ENCODE measurements at regions not wholly inside any gene's neighbourhood (a gene's known extent, or its start where the extent isn't known, plus 50 kb on each side); places are given as distances from the start of the nearest gene placed in this dataset.

DNA sequence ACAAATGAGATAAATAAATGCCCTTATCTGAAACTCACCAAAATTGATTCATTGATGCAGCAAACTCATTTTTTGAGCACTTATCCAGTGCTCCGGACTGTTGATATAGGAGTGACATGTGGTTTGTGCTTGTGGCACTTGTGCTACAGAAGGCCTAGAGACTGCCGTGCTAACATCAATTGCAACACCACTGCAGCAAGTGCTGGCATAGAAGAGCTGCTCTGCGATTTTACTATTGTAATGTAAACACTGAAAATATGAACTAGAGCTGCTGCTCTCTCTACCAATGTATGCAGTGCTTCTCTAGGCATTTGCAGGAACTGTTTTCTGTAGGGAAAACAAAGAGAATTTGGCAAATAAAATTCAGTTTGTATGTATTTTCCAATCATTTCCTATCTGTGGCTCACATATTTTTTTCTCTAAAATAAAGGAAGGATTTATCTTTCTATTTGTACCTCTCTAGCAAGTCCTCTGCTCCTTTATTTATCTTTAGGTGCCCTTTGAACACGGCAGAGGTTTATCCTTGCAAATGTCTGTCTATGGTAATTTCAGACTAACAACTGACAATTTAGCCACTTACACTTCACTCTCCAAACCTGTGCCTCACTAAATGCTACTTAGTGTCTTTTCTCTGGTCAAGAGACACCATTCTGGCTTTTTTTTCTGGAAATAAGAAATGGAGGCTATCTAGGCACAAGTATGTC is 409.5 kb upstream of the ADGRL2 start:
- Histone ChIP-seq H2BK5ac (ENCODE audit: low read depth, low read length) (no peak overlapping the region), H3K4me2 (ENCODE audit: insufficient read depth in 1 of 2, low read depth in 2 of 2, low read length in 2 of 2) (no peak overlapping the region), H3K27me3 (replicated peaks in 1 of 4; ENCODE audit: control insufficient read depth in 3 of 4, extremely low read depth in 1 of 4, insufficient read depth in 3 of 4, low read length in 3 of 4) (no peaks in the 10 kb centered on the region), H3K14ac (ENCODE audit: insufficient read length) (no peak overlapping the region), H2BK120ac (replicated peaks; ENCODE audit: low read depth, low read length) (no peak overlapping the region), H2BK12ac (ENCODE audit: low read depth, low read length) (no peak overlapping the region), H4K91ac (replicated peaks; ENCODE audit: insufficient read length, low read length) (no peak overlapping the region), H3K36me3 (ENCODE audit: control insufficient read depth in 2 of 4, insufficient read depth in 4 of 4, low read length in 3 of 4) (no peaks in the 10 kb centered on the region), H3K9me3 (ENCODE audit: insufficient read depth in 2 of 2, low read depth in 1 of 2, low read length in 1 of 2) (no peaks in the 10 kb centered on the region), H3K4ac (replicated peaks; ENCODE audit: insufficient read length, low read depth, low read length) (no peak overlapping the region), H2AFZ (ENCODE audit: low read length) (no peak overlapping the region), H3K23me2 (ENCODE audit: low read depth, low read length) (no peaks in the 10 kb centered on the region), H4K8ac (ENCODE audit: extremely low read depth, insufficient read depth, low read length) (no peak overlapping the region), H2AK5ac (ENCODE audit: low read depth, low read length) (no peak overlapping the region), H3K4me3 (ENCODE audit: extremely low read depth in 1 of 4, insufficient read depth in 2 of 4, low read depth in 3 of 4, low read length in 4 of 4) (no peak overlapping the region), H3K56ac (replicated peaks; ENCODE audit: insufficient read length, low read depth, low read length) (no peak overlapping the region), H3K4me1 (replicated peaks in 1 of 4; ENCODE audit: control insufficient read depth in 3 of 4, insufficient read depth in 4 of 4, low read length in 3 of 4) (no peaks in the 10 kb centered on the region), H3K23ac (ENCODE audit: insufficient read length) (no peak overlapping the region), H2BK15ac (ENCODE audit: low read length) (no peak overlapping the region), H3K9ac (replicated peaks in 1 of 4; ENCODE audit: extremely low read depth in 1 of 4, low read depth in 3 of 4, low read length in 3 of 4) (no peak overlapping the region), H3K18ac (ENCODE audit: extremely low read depth, low read length) (0 out of 2 replicates have a peak overlapping the region, but pooled peaks have one; percentile 9), H2BK20ac (ENCODE audit: low read length) (no peak overlapping the region), H3K79me2 (ENCODE audit: control insufficient read depth in 1 of 2, insufficient read depth in 2 of 2, low read length in 2 of 2) (no peaks in the 10 kb centered on the region), H4K5ac (ENCODE audit: insufficient read length, low read depth, low read length) (no peak overlapping the region), H3K79me1 (ENCODE audit: low read depth, low read length) (no peaks in the 10 kb centered on the region), H4K20me1 (replicated peaks in 1 of 2; ENCODE audit: control insufficient read depth in 1 of 2, insufficient read depth in 2 of 2, low read length in 2 of 2) (no peaks in the 10 kb centered on the region), H3K27ac (ENCODE audit: low read depth, low read length) (no peak overlapping the region)
- 87% methylated on average over 4 of the region's 4 CpGs; no CpG with 5 or more reads in 1 of the 2 experiments for WGBS, 2 experiments (ENCODE audit: extremely low coverage in 1 of 2, insufficient coverage in 1 of 2, insufficient read length in 1 of 2, insufficient replicate concordance in 2 of 2, low coverage in 1 of 2, low lambda C conversion rate in 2 of 2, missing lambda C conversion rate in 1 of 2)
- DNase-seq (ENCODE audit: low read depth in 1 of 2, low spot score in 2 of 2) (no peak), FAIRE-seq (peak; percentile 84)
- POLR2A ChIA-PET (ENCODE audit: partially characterized antibody): no interaction called here
- CTCF ChIA-PET (ENCODE audit: partially characterized antibody): interaction anchor here (0.6 to 2.0 kb wide), 3 partner anchors 13 to 726 kb away, joined by 3 to 11 read pairs (median 3); no protein-coding TSS in a partner anchor
- TF ChIP-seq USF2 (IDR thresholded peaks at IDR 0.05; ENCODE audit: low read length) (no peak), FOSL1 (IDR thresholded peaks at IDR 0.05; ENCODE audit: insufficient read depth, low read depth, low read length) (no peak), NANOG (IDR thresholded peaks at IDR 0.05; ENCODE audit: insufficient read depth, low read depth, low read length, poor library complexity, severe bottlenecking) (no peak)

Measured in H1 (cell line).